ENCODE measurements at regions not wholly inside any gene's neighbourhood (a gene's known extent, or its start where the extent isn't known, plus 50 kb on each side); places are given as distances from the start of the nearest gene placed in this dataset.

- no peak for DNase-seq (ENCODE audit: low spot score)
- in situ Hi-C loops (cut with MboI; ENCODE audit: low sequenced_read_pairs, unreplicated experiment) = no loop called here
- TF ChIP-seq CTCF (IDR thresholded peaks at IDR 0.05; ENCODE audit: borderline replicate concordance, control extremely low read depth, extremely low read depth, insufficient read depth, missing control alignments) = no peak
Measured at GRCh38 chr6:74964871-74965441, 240.9 kb downstream of the COL12A1 start.

GRCh38 chr6:74956559-74957428 is 249.1 kb downstream of the COL12A1 start:
- DNase-seq (ENCODE audit: low spot score) = no peak
- no peak for TF ChIP-seq CTCF (IDR thresholded peaks at IDR 0.05; ENCODE audit: borderline replicate concordance, control extremely low read depth, extremely low read depth, insufficient read depth, missing control alignments)
- in situ Hi-C loops (cut with MboI; ENCODE audit: low sequenced_read_pairs, unreplicated experiment) = no loop called here

GRCh38 chr6:74953708-74954107 is 252.1 kb downstream of the COL12A1 start:
- no peak for DNase-seq (ENCODE audit: low spot score)
- in situ Hi-C loops (cut with MboI; ENCODE audit: low sequenced_read_pairs, unreplicated experiment) = no loop called here
- TF ChIP-seq CTCF (IDR thresholded peaks at IDR 0.05; ENCODE audit: borderline replicate concordance, control extremely low read depth, extremely low read depth, insufficient read depth, missing control alignments) = no peak

- in situ Hi-C loops (cut with MboI; ENCODE audit: low sequenced_read_pairs, unreplicated experiment) = no loop called here
- no peak for TF ChIP-seq CTCF (IDR thresholded peaks at IDR 0.05; ENCODE audit: borderline replicate concordance, control extremely low read depth, extremely low read depth, insufficient read depth, missing control alignments)
Measured at GRCh38 chr6:74946961-74947360, 258.9 kb downstream of the COL12A1 start.

GRCh38 chr6:74942130-74942529 is 263.7 kb downstream of the COL12A1 start:
- no peak for TF ChIP-seq CTCF (IDR thresholded peaks at IDR 0.05; ENCODE audit: borderline replicate concordance, control extremely low read depth, extremely low read depth, insufficient read depth, missing control alignments)
- DNase-seq (ENCODE audit: low spot score) = no peak
- in situ Hi-C loops (cut with MboI; ENCODE audit: low sequenced_read_pairs, unreplicated experiment) = no loop called here

More at GRCh38 chr6:74946961-74947360, 258.9 kb downstream of the COL12A1 start:
- DNase-seq (ENCODE audit: low spot score) = no peak

GRCh38 chr6:74941424-74941823 is 264.4 kb downstream of the COL12A1 start:
- no peak for TF ChIP-seq CTCF (IDR thresholded peaks at IDR 0.05; ENCODE audit: borderline replicate concordance, control extremely low read depth, extremely low read depth, insufficient read depth, missing control alignments)
- in situ Hi-C loops (cut with MboI; ENCODE audit: low sequenced_read_pairs, unreplicated experiment) = no loop called here
- DNase-seq (ENCODE audit: low spot score) = no peak

Measured in GM13976 (cell line).